HFF-Myc (cell line): ENCODE measurements at regions not wholly inside any gene's neighbourhood (a gene's known extent, or its start where the extent isn't known, plus 50 kb on each side); places are given as distances from the start of the nearest gene placed in this dataset.
"Not testable (repeated sequence)": the region's sequence is repeated elsewhere in the genome, so short reads cannot be mapped to it uniquely, and the experiment has no call there.

Experiments
- DNase-seq: peaks from one replicate; pipeline ENCODE4 v3.0.0-alpha.2; 2011; ENCODE audit warnings: low read depth; ENCODE audit errors: extremely low read depth
- H3K4me3 ChIP-seq: replicated peaks from 2 replicates; pipeline ENCODE4 v1.5.1; 2011; ENCODE audit warnings: low read depth, mild to moderate bottlenecking, control low read depth, low read length
- CTCF ChIP-seq: IDR thresholded peaks from 2 replicates; pipeline ENCODE4 v1.5.1; 2012; ENCODE audit warnings: mild to moderate bottlenecking, low read depth, low read length, control low read depth; ENCODE audit errors: missing control alignments

- no peak overlapping the region for H3K4me3 ChIP-seq
- no peak for DNase-seq
- TF ChIP-seq CTCF: no peak
Measured at GRCh38 chr3:4907050-4907449, 72.2 kb upstream of the BHLHE40 start.

- TF ChIP-seq CTCF: no peak
- DNase-seq: no peak
Measured at GRCh38 chr3:4907643-4908432, 71.4 kb upstream of the BHLHE40 start.

GRCh38 chr3:4908433-4909156 is 70.6 kb upstream of the BHLHE40 start:
- no peak for DNase-seq
- H3K4me3 ChIP-seq: no peak overlapping the region
- no peak for TF ChIP-seq CTCF

More at GRCh38 chr3:4907643-4908432, 71.4 kb upstream of the BHLHE40 start:
- no peak overlapping the region for H3K4me3 ChIP-seq

- no peak for TF ChIP-seq CTCF
- H3K4me3 ChIP-seq: no peak overlapping the region
- no peak for DNase-seq
Measured at GRCh38 chr3:4914464-4914863, 64.8 kb upstream of the BHLHE40 start.

- not testable (repeated sequence) for DNase-seq, H3K4me3 ChIP-seq
Measured at GRCh38 chr3:4921589-4921988, 57.6 kb upstream of the BHLHE40 start.

- H3K4me3 ChIP-seq: no peak overlapping the region
- DNase-seq: no peak
- no peak for TF ChIP-seq CTCF
Measured at GRCh38 chr3:4926892-4927291, 52.3 kb upstream of the BHLHE40 start.

GRCh38 chr3:4928277-4928789 is 50.9 kb upstream of the BHLHE40 start:
- TF ChIP-seq CTCF: no peak
- DNase-seq: no peak
- H3K4me3 ChIP-seq: no peak overlapping the region
